SKM-1 (cell line): ENCODE measurements at regions not wholly inside any gene's neighbourhood (a gene's known extent, or its start where the extent isn't known, plus 50 kb on each side); places are given as distances from the start of the nearest gene placed in this dataset.

ENCODE experiments used
- DNase-seq: peaks from one replicate; lab custom pipeline; 2025; ENCODE audit not compliant: unreplicated experiment; lab: John Stamatoyannopoulos, UW

GRCh38 chr2:12074845-12075217 lies 328.4 kb downstream of the LPIN1 start:
- no peak for DNase-seq

- DNase-seq = no peak
Observed at GRCh38 chr2:12075603-12076002, 329.2 kb downstream of the LPIN1 start.

- DNase-seq = no peak
Observed at GRCh38 chr2:12076810-12077209, 330.4 kb downstream of the LPIN1 start.

- no peak for DNase-seq
Observed at GRCh38 chr2:12080360-12080759, 333.9 kb downstream of the LPIN1 start.

GRCh38 chr2:12081481-12082210 lies 335.2 kb downstream of the LPIN1 start:
- no peak for DNase-seq

- DNase-seq = no peak
Observed at GRCh38 chr2:12083081-12083581, 336.7 kb downstream of the LPIN1 start.

GRCh38 chr2:12083713-12084419 lies 337.4 kb downstream of the LPIN1 start:
- no peak for DNase-seq

- no peak for DNase-seq
Observed at GRCh38 chr2:12087175-12087574, 340.7 kb downstream of the LPIN1 start.

GRCh38 chr2:12087671-12088380 lies 341.4 kb downstream of the LPIN1 start:
- no peak for DNase-seq

- no peak for DNase-seq
Observed at GRCh38 chr2:12089001-12089400, 342.6 kb downstream of the LPIN1 start.

GRCh38 chr2:12089496-12089895 lies 343.1 kb downstream of the LPIN1 start:
- no peak for DNase-seq

GRCh38 chr2:12090072-12090471 lies 343.6 kb downstream of the LPIN1 start:
- no peak for DNase-seq

GRCh38 chr2:12090590-12090989 lies 344.2 kb downstream of the LPIN1 start:
- no peak for DNase-seq

- DNase-seq = no peak
Observed at GRCh38 chr2:12091201-12091806, 344.9 kb downstream of the LPIN1 start.

- DNase-seq = no peak
Observed at GRCh38 chr2:12094134-12094533, 347.7 kb downstream of the LPIN1 start.

- DNase-seq = no peak
Observed at GRCh38 chr2:12096051-12096787, 349.8 kb downstream of the LPIN1 start.

GRCh38 chr2:12096788-12097449 lies 350.5 kb downstream of the LPIN1 start:
- DNase-seq = no peak

- DNase-seq = no peak
Observed at GRCh38 chr2:12097859-12098258, 351.4 kb downstream of the LPIN1 start.

GRCh38 chr2:12099374-12099773 lies 352.9 kb downstream of the LPIN1 start:
- DNase-seq = no peak

GRCh38 chr2:12102679-12103078 lies 356.2 kb downstream of the LPIN1 start:
- no peak for DNase-seq
